ENCODE measurements at regions not wholly inside any gene's neighbourhood (a gene's known extent, or its start where the extent isn't known, plus 50 kb on each side); places are given as distances from the start of the nearest gene placed in this dataset.
"Not testable (repeated sequence)": the region's sequence is repeated elsewhere in the genome, so short reads cannot be mapped to it uniquely, and the experiment has no call there.

GRCh38 chr3:153254361-153254760, 92.3 kb downstream of the RAP2B start:
- no peak overlapping the region for H3K4me3 ChIP-seq
- H3K36me3 ChIP-seq = no peaks in the 10 kb centered on the region
- H3K27me3 ChIP-seq = no peaks in the 10 kb centered on the region
- H3K9me3 ChIP-seq = no peaks in the 10 kb centered on the region
- no peak for DNase-seq

- H3K9me3 ChIP-seq = no peaks in the 10 kb centered on the region
- no peaks in the 10 kb centered on the region for H3K27me3 ChIP-seq
- no peak for DNase-seq
These were observed 95.8 kb downstream of the RAP2B start for GRCh38 chr3:153257673-153258351.

GRCh38 chr3:153259956-153260355, 97.9 kb downstream of the RAP2B start:
- Histone ChIP-seq H3K36me3 (no peaks in the 10 kb centered on the region), H3K9me3 (no peaks in the 10 kb centered on the region; the same call in 1 of the 2 replicates), H3K4me3 (no peak overlapping the region), H3K27me3 (no peaks in the 10 kb centered on the region)
- no peak for DNase-seq

More at GRCh38 chr3:153257673-153258351, 95.8 kb downstream of the RAP2B start:
- H3K36me3 ChIP-seq = no peaks in the 10 kb centered on the region
- no peak overlapping the region for H3K4me3 ChIP-seq

GRCh38 chr3:153260681-153261080, 98.7 kb downstream of the RAP2B start:
- DNase-seq = no peak
- no peaks in the 10 kb centered on the region; the same call in 1 of the 2 replicates for H3K9me3 ChIP-seq
- no peak overlapping the region for H3K4me3 ChIP-seq
- H3K36me3 ChIP-seq = no peaks in the 10 kb centered on the region
- no peaks in the 10 kb centered on the region for H3K27me3 ChIP-seq

- Histone ChIP-seq H3K27me3 (no peaks in the 10 kb centered on the region), H3K9me3 (no peaks in the 10 kb centered on the region; the same call in 1 of the 2 replicates), H3K4me3 (no peak overlapping the region), H3K36me3 (no peaks in the 10 kb centered on the region)
- DNase-seq = no peak
These were observed 104.6 kb downstream of the RAP2B start for GRCh38 chr3:153266619-153267018.

- Histone ChIP-seq H3K9me3 (no peaks in the 10 kb centered on the region; the same call in 1 of the 2 replicates), H3K4me3 (no peak overlapping the region), H3K27me3 (no peaks in the 10 kb centered on the region), H3K36me3 (no peaks in the 10 kb centered on the region)
- DNase-seq = no peak
These were observed 106.7 kb downstream of the RAP2B start for GRCh38 chr3:153268564-153269279.

- Histone ChIP-seq H3K4me3 (no peak overlapping the region), H3K9me3 (no peaks in the 10 kb centered on the region; the same call in 1 of the 2 replicates), H3K27me3 (no peaks in the 10 kb centered on the region), H3K36me3 (no peaks in the 10 kb centered on the region)
- DNase-seq = no peak
These were observed 107.7 kb downstream of the RAP2B start for GRCh38 chr3:153269730-153270129.

- Histone ChIP-seq H3K9me3 (no peaks in the 10 kb centered on the region), H3K36me3 (no peaks in the 10 kb centered on the region), H3K4me3 (no peak overlapping the region), H3K27me3 (no peaks in the 10 kb centered on the region)
- DNase-seq = no peak
These were observed 111.2 kb downstream of the RAP2B start for GRCh38 chr3:153273217-153273616.

GRCh38 chr3:153273767-153274435, 111.9 kb downstream of the RAP2B start:
- Histone ChIP-seq H3K9me3 (no peaks in the 10 kb centered on the region), H3K27me3 (no peaks in the 10 kb centered on the region), H3K36me3 (no peaks in the 10 kb centered on the region), H3K4me3 (no peak overlapping the region)
- peak; percentile 30 for DNase-seq

GRCh38 chr3:153274561-153274960, 112.5 kb downstream of the RAP2B start:
- no peaks in the 10 kb centered on the region for H3K9me3 ChIP-seq
- no peaks in the 10 kb centered on the region for H3K36me3 ChIP-seq
- no peak overlapping the region for H3K4me3 ChIP-seq
- DNase-seq = no peak
- H3K27me3 ChIP-seq = no peaks in the 10 kb centered on the region

- H3K27me3 ChIP-seq = no peaks in the 10 kb centered on the region
- H3K4me3 ChIP-seq = no peak overlapping the region
- H3K9me3 ChIP-seq = no peaks in the 10 kb centered on the region
- no peak for DNase-seq
- H3K36me3 ChIP-seq = no peaks in the 10 kb centered on the region
These were observed 113.5 kb downstream of the RAP2B start for GRCh38 chr3:153275514-153275913.

- Histone ChIP-seq H3K4me3 (no peak overlapping the region), H3K9me3 (no peaks in the 10 kb centered on the region), H3K27me3 (no peaks in the 10 kb centered on the region), H3K36me3 (no peaks in the 10 kb centered on the region)
- no peak for DNase-seq
These were observed 115.0 kb downstream of the RAP2B start for GRCh38 chr3:153277029-153277428.

- H3K27me3 ChIP-seq, H3K36me3 ChIP-seq, H3K4me3 ChIP-seq, DNase-seq, H3K9me3 ChIP-seq: not testable (repeated sequence)
These were observed 119.4 kb downstream of the RAP2B start for GRCh38 chr3:153281236-153281997.

- no peak for DNase-seq
- H3K4me3 ChIP-seq = no peak overlapping the region
- no peaks in the 10 kb centered on the region for H3K36me3 ChIP-seq
- H3K9me3 ChIP-seq = no peaks in the 10 kb centered on the region
- H3K27me3 ChIP-seq = no peaks in the 10 kb centered on the region
These were observed 120.3 kb downstream of the RAP2B start for GRCh38 chr3:153282355-153282754.

- Histone ChIP-seq H3K4me3 (no peak overlapping the region), H3K36me3 (no peaks in the 10 kb centered on the region), H3K9me3 (no peaks in the 10 kb centered on the region), H3K27me3 (no peaks in the 10 kb centered on the region)
- peak; percentile 85 for DNase-seq
These were observed 122.4 kb downstream of the RAP2B start for GRCh38 chr3:153284282-153284938.

GRCh38 chr3:153285194-153285641, 123.2 kb downstream of the RAP2B start:
- no peaks in the 10 kb centered on the region for H3K36me3 ChIP-seq
- H3K9me3 ChIP-seq = no peaks in the 10 kb centered on the region
- DNase-seq = peak; percentile 57
- no peaks in the 10 kb centered on the region for H3K27me3 ChIP-seq
- no peak overlapping the region for H3K4me3 ChIP-seq

All from MG63 (cell line).